CD4-positive, alpha-beta T cell treated with Interleukin-1 beta for 1 hour (primary cell): ENCODE measurements at regions not wholly inside any gene's neighbourhood (a gene's known extent, or its start where the extent isn't known, plus 50 kb on each side); places are given as distances from the start of the nearest gene placed in this dataset.

ENCODE experiments used
- DNase-seq, 2 donors: peaks; one replicate each; pipeline ENCODE4 v3.0.0-alpha.2; 2020 to 2022

DNA sequence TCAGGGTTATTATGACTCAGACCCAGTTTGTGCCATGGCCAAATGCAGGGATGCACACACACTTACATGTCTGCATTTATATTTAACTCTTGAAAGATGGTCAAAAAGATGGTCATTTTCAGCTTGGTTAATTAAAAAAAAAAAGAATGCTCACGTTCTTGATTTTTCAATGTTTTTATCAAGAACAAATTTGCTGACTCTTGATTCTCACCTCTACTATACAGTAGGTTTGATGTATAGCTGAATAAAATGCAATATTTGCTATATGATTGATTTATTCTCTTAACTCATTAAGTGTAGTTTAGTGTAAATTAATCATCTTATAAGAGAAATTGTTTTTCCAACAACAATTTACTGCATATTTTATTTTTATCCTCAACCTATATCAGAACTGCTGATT, 160.4 kb downstream of the SLIT2 start:
- DNase-seq = no peak

DNA sequence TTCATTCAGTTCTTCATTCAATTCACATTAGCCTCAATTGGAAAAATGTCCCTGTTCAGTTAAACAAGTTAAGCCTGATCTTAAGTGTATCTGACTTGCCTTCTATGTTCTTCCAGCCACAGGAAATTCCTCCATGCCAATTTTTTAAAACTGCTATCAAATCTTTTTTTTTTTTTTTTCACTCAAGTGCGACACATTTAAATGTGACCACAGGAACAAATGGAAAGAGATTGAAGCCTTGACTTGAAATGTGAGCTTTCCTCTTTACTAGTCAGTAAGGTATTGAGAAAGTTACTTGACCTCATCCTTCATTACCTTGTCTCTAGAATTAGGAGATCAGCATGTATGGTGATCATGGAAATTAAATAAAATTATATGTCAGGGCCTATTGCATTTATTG, 165.1 kb downstream of the SLIT2 start:
- DNase-seq = no peak

DNA sequence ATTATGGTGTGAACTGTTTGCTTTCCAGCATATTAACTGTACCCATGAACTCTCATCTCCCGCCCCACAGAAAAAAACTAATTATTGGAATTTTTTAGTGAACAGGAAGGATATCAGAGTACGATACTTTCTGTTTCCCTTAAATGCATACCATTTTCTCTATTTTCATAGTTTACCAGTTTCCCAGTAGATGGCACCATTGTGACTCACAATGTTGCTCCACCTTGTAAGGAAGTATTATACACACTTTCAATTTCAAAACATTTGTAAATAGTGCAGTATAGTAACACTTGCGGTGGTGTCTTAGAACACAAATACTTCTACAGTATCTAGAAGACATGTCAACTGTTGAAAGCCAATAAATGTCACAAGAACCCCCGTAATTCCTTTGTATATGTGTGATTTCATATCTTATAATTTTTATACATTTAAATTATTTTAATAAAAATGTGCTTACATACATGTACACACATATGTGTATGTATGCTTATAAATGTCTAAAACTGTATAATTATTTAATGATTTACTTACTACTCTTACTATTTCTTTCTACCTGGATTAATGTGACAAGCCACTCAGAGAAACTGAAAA, 167.3 kb downstream of the SLIT2 start:
- DNase-seq = peak in 1 of 2 donors; percentile 50

DNA sequence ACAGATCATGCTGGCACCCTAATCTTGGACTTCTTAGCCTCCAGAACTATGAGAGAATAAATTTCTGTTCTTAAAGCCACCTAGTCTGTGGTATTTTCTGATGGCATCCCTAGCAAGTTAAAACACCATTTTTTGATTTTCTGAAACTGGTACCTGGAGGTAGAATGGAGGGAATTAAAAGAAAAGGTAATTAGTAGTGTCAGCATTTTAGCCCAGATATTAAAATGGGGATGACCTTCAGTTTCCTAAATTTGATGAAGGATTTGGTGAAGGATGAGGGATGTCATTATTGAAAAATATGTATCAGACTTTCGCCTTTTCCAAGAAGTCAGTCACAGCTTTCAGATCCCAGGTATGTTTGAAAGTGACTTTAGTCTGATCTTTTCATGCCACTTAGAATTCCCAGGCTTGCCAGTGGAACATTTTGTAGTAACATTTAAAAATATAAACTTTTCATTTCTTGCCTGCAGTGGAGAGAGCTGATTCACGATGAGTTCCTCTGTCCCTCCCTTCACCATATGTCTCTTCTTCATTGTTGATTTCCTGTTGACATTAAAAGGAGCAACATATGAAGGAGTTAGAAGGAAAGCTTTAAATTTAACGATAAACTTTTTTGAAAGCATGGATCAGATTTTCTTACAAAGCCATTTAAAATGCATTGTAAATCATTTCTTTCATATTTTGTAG, 169.4 kb downstream of the SLIT2 start:
- no peak for DNase-seq

DNA sequence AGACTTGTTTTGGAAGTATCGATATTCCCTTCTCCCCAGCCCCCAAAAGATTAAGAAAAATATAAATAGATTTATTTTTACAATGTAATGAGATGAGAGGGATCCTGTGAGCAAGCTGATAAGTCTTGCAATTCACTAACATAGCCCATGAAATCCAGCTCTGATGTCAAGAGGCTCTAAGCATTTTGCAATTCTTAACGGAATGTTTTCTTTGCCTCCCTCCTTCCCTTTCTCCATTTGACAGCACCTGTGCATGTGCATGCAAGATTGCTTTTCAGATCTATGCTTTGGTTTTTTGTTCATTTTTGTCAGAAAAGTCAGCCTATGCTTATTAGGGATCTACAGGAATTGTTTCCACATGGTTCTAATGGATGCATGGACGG, 169.9 kb downstream of the SLIT2 start:
- DNase-seq = no peak

DNA sequence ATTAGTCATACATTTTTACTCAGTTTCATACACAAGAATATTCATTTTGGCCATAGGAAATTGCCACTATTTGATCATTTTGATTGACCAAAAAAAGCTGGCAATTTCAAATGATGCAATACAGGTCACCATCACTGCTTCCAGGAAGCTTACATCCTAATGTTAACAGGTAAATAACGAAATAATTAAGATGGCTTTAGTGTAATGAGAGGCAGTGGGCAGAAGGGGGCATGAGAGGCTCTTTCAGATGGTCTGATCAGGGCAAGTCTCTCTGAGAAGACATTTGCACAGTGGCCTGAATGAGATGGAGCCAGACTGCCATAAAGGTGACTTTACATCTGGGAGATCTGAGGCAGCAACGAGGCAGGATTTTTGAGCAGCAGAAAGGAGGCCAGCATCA, 170.7 kb downstream of the SLIT2 start:
- DNase-seq = peak in 1 of 2 donors; percentile 37

DNA sequence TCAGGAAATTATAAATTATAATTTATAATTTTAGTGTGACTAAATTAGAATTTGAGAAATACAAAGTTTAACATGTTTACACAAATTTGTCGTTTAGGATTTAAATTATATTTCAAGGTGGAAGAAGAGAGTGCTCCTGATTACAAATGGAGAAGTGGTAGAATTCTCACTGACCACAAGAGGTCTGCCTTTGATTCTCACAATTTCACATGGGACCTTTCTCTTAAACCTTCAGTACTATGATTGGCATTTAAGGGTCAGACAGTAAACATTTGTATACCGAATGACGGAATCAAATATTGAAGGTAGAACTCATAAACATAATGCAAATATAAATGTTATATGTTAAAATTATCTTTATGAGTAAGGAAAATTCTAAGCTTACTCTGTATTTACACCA, 171.7 kb downstream of the SLIT2 start:
- DNase-seq = no peak

DNA sequence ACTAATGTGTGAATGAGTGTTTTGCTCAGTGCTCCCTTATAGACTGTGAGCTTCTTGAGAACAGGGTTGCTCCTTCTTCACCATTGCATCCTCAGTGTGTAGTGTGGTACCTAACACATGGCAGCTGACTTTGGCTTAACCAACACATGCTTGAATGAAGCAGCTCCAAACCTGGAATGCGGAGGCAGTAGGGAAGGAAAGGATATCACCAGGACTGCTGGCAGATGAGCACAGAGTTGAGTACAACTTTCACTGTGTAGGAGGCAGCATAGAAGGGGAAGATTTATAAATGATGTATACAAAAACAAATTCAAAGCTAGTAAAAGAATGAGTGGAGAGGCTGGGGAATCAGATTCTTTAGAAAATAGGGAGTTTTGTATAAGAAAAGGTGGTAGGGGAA, 174.3 kb downstream of the SLIT2 start:
- DNase-seq = no peak

DNA sequence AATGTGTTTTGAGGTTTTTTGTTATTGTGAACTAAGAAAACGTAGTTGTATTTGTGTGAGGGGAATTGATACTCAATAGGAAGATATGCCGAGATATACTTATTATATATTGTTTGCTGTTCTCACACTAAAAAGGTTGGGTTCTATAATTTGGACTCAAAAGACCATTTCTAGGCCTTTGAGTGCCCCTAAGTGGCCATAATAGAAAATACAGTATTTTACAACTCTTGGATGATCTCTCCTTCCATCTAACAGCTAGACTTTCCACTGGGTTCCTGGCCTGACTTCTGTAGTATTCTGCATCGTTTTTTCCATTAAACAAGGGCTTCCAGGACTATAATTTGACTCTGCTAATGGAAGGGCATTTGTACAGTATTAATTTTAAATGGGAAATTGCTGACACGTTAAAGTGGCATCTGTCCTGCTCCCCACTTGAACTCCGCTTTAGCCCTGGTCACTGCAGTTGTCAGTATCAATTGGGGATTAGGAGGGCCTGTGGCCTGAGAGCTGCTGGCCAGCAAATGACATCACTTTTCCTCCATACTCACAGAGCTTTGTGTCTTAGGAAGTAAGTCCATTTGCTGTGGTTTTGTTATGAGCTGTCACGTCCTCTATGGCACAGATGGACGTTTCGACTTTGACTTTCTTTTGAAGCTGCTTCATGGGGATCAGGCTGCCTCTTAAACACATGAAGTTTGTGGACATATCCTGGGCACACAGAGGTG, 176.9 kb downstream of the SLIT2 start:
- no peak for DNase-seq

DNA sequence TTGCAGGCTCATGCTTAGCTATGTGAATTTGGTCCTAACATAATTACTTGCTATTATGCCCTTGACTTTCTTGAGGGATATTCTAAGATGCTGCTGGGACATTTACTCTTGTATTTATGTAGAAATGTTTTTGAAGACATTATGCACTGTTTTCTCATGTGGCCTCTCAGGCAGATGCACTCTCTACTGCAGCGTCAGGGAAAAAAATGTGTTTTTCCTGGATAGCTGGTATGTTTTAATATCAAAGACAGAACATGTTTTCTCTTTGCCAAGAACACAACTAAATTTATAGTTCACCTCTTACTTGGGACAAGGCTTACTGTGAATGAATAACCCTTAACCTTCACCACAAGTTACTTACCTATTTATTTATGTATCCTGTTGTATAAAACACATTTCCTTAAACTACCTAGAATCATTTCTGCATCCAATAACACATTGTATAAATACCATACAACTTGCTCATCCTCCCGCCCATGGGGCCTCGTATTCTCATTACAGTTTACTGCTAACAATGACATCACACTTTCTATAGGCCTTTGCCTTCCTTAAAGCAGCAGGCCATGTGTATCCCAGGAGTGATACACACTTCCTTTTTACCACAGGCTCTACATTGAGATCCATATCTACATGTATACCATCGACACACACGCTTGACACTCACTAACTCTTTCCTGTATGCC, 178.7 kb downstream of the SLIT2 start:
- no peak for DNase-seq

DNA sequence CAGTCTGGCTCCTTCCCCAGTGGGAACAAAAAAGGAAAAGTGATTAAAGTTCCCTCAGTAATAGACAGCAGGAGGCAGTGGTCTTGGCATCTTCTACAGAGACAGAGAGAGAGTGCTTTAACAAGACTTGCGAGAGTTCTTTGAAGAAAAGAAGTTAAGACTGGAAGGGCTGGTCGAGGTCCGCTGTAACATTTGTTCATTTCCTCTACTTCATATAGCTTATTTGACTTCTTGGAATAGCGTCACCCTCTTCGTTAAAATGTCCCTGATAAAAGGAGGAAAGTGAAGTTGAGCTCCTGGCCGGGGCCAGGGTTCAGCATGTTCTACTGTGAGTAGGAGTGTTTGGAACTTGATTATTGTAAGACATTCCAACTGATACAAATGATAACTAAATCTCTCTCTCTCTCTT, 179.8 kb downstream of the SLIT2 start:
- no peak for DNase-seq

DNA sequence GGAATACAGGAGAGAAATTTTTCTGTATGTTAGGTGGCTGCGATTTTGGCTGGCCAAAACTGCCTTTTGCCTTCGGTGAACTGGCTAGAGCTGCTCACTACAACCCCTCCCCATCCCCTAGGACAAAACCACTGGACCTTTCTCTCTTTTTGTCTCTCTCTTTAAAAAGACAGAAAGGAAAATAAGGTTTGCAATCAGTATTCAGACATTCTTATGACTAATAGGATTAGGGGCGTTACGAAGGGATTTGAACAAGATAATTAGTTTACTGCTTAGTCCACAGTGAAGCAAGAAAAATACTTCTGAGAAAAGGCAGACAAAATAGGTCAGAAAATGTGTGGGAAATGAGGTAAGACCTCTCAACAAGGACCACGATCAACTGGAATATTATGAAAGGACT, 180.4 kb downstream of the SLIT2 start:
- DNase-seq = no peak

DNA sequence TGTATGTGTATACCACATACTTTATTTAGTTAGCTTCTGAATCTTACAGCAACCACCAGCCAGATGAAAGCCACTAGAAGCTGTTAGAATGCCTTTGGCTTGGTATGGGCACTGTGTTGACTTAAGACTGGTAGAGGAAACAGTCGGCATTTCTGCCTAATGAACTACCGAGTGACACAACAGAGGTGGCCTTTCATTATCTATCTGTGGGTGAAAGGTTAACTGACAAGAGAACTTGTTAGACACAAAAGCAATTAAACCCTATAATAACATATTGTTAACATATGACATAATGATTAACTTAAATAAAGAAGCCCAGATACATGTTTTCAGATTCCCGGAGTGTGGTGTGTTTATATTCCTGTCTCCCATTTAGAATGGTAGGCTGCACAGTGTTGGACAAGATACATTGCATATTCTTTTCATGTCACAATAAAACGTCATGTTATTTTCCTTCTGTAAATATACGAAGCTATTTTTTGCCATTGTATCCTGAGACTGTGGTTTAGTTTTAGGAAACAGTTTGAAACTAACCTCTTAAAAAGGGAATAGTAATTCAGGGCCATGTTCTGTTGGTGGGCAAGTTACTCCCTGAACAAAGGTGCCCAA, 181.5 kb downstream of the SLIT2 start:
- no peak for DNase-seq

DNA sequence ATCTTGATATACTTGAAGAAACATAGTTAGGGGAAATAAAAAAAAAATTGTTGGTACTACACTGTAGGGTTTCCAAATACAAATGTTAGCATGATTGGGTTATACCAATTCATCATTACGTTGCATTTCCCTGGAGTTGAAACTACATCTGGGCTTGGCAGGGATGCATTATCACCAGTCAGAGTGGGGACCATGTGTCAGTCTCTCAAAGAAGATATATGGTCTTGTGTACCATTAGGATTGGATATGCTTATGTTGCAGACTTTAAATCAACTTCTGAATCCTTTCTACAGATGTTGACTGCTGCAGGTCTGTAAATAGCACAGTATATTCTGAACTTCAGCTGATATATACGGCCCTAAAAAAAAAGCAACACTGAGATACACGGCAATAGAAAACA, 188.5 kb downstream of the SLIT2 start:
- no peak for DNase-seq

DNA sequence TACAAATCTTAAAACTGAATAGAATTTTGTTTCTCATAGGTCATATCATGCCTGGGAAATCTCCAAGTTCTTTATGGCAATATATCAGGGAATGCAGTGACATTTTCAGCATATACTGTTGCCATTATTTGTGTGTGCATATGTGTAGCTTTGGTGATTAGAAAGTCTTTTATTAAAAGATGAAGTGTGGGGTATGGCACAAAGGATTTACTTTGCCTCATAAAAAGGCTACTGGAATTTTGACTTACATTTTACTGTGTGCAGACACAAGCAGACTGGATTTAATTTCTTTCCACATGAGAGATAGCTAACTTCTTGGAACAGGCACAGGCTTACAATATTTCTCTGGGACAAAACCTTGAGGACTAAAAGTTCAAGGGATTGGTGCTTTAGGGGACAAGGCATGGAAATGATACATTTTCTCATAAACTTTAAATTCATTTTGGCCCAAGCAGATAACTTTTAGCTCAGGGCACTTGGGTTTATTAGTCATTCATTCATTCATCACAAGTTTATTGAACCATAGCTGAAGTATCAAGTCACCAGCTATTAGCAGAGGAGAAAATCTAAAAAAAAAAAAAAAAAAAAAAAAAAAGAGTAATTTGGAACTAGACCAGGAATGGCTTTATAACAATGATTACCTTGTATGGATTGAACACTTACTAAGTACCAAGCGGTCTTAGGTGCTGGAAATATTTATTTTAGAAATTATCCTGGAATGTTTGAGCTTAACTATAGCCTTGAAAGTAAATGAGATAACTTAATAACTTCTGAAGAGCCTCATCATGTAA, 191.5 kb downstream of the SLIT2 start:
- no peak for DNase-seq

DNA sequence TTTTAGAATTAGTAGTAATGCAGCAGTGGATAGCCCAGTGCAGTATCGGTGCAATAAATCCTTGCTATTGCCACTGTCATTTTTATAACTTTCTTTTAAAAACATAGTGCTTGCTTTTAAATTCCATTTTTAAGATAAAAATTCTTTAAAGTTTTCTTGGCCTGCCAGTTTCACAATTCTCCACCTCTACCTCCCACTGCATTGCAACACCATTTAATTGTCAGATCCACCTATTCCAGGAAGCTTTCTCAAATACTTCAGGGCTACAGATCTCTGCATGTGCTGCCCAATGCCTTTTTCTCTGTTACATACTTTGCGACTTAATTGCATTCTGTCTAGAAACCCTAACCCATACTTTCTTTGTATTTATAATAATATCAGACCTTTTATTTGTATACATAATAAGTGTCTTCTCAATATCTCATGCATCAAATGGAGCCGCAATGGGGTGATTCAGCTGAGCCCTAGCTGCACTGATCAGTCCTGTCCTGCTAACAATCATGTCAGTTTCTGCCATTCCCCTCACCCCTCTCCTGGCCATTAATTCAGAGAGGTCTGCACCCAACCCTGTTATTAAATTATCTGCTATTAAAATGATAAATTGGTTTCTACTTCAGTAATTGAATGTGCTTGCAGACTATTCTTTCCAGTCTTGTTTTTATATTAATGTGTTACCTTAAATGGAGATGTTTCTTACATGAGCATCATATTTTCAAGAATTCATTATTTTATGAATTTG, 193.1 kb downstream of the SLIT2 start:
- DNase-seq = no peak

DNA sequence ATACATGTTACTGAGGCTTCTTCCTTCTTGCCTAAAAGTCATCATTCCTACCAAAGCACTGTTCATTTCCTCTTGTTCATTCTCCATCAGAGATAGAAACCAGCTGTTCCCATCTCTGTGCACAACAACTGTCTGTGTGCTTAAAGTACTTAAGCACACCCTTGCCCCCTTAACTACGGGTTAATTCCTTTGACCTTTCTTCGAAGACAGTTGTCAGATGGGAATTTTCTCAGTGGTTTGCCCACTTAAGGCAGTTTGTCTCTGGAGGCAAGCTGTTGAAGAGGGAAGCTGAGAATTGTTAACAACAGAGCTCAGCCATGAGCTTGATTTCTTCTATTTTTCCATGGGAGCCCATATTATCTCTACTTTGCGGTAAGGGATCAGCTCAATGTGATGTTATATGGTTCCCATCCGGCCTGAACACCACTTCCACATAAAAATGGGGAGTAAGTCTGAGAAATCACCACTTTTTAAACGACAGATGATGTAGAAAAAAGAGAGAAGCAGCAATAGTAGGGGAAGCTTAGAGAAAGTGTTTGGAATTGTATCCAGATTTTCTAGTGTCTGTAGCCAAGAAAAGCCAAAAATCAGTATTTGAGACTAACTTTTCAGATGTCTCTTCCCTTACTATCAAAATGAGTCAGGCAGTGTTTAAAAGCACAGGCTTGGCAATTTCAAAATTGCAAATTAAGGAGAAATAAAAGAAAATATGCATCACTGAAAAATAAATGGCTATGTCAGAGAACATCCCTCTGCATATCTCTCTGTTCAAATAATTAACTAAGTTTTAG, 194.4 kb downstream of the SLIT2 start:
- no peak for DNase-seq

DNA sequence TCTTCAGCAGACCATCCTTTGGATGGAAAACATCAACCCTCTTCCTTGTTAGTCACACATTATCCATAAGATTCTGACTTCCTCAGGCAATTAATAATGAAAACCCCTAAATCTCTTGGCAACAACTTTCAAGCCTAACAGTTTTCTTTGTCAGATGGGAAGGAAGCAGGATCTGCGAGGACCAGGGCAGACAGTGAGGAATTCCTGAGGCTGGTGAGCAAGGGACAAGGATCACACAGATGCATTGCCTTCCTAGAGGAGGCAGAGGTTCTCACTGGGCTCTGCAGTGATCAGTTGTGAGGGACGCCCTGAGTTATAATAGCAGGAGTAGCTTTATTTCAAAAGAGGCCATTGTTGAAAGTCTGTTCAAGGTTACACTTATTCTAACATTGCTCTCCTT, 195.4 kb downstream of the SLIT2 start:
- no peak for DNase-seq

DNA sequence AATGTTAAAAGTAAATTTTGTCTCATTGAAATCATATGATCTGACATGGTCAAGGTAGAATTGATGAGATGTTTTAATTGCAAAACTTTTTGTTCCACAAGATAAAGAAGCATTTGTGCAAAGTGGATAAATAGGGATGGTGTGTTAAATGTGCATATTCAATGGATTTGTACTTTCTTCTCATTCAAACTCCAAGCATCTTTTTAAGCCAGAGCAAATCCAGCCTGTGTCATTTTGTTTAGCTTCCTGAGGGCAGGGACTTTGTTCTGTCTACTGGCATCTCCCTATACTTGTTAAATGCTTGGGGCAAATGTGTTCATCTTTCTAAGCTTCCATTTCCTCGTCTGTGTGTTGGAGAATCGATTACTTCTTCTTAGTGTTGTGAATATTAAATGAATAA, 200.3 kb downstream of the SLIT2 start:
- DNase-seq = no peak

DNA sequence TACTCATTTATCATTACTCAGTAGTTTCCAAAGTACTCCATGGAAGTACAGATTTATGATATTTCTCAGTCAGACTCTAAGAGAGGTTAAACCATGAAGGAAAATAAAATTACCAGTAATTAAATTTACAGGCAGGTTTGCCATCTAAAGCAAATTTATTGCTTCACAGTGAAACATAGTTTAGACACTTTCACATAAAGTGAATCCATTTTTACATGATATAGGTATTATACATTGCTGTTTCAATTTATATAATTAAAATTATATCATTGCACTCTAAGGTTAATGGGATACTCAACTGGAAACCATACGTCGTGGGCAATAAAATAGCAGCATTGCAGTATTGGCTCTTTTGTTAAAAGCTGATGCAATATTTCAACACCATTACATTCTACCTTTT, 202.8 kb downstream of the SLIT2 start:
- DNase-seq = no peak

DNA sequence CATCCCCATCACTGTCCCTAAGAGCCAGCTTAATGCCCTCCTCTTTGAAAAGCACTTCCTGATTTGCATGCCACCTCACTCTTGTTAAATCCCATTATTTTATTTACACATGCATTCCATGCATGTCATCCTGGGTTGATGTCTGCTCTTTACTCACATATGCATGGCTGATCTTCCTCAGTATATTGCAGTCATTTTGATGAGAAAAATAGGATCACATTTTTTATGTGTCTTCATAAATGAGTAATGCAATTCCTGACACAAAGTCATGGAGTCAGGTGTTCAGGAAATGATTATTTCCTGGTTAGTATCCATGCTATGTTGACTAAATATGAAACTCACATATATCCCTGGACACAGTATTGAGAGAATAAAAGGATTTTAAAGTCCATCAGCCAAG, 204.7 kb downstream of the SLIT2 start:
- DNase-seq = no peak
